Globus pallidus (tissue), 1 donor: ENCODE measurements at regions not wholly inside any gene's neighbourhood (a gene's known extent, or its start where the extent isn't known, plus 50 kb on each side); places are given as distances from the start of the nearest gene placed in this dataset.

Experiments
- DNase-seq: peaks from one replicate; pipeline ENCODE4 v3.0.0-alpha.2; 2015; ENCODE audit warnings: low spot score

DNA sequence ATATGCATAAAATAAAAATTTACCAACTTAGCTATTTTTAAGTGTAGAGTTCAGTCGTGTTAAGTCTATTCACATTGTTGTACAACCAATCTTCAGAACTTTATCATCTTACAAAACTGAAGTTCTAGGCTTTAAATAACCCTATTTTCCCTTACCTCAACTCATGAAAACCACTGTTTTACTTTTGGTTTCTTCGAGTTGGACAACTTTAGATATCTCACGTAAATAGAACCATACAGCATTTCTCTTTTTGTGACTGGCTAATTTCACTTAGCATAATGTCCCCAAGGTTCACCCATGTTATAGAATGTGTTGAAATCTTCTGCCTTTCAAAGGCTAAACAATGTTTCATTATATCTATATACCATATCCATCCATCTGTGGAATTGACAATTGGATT lies 819.0 kb upstream of the ADGRL4 start:
- DNase-seq: no peak

DNA sequence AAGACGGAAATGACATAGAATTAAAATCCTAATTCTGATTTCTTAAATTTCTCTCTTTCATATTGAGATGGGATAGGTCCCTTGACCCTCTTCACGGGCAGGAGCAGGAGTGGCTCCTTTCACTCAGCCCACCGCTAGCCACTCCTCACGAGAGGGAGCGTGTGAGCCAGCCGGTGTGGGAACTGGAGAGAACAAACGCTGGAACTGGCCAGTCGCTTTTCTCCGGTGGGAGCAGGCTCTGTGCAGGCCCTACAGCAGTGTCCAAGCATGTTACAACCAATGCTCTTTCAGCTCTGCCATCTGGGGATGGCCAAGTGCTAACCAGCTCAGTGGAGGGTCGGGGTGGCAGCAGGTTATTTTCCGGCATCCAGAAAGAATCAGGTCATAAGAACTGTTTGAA lies 815.5 kb upstream of the ADGRL4 start:
- no peak for DNase-seq

DNA sequence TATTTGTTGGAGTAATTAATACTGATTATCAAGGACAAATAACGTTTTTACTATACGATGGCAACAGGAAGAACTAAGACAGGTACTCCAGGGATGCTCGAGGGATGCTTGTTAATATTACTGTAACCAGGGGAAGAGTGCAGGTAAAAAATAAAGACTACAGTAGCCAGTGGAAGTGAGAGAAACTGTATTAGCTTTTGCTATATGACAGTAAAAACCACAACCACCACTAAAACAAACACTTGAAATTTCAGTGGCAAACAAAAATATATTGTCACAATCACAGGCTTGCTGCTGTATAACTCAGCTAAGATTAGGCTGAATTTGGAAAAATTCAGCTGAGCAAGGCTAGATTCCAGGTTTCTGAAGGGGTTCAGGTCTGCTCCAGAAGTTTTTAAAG lies 812.6 kb upstream of the ADGRL4 start:
- no peak for DNase-seq

DNA sequence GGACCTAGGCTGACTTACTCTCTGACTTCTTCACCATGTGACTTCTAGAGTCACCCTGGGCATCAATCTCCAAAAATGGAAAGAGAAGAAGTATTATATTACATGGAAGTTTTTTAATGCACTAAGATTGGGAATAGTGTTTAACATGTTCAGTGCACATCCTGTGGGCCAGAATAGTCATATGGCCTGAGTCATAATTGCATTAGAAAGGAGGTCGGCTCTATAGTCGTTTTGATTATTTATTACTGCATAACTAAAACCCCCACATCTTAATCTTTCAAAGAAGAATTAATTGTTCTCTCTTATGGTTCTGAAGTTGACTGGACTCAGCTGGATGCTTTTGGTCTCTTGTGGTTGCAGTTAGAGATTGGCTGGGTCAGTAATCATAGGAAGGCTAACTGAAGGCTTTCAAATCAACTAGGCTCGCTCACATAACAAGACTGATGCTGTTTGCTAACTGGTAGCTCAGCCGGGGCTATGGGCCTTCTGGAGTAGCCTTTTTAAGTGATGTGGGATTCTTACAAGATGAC lies 810.6 kb upstream of the ADGRL4 start:
- no peak for DNase-seq

DNA sequence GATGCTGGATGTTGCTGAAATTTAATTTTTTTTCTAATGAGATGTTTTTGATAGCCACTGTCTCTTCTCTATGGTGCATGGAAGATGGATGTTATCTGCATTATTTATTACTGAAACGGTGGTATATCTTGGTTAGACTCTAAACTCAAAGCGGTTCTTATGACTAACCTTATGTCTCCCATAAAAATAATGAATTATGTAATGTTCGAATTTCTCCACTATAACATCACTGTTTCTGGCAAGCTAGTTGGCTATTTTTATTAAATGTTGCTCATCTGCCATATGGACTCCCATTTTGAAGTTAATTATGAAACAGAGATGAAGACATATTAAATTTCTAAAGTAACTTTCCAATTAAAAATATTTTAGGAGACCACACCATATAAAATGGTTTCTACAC lies 808.6 kb upstream of the ADGRL4 start:
- DNase-seq: no peak

DNA sequence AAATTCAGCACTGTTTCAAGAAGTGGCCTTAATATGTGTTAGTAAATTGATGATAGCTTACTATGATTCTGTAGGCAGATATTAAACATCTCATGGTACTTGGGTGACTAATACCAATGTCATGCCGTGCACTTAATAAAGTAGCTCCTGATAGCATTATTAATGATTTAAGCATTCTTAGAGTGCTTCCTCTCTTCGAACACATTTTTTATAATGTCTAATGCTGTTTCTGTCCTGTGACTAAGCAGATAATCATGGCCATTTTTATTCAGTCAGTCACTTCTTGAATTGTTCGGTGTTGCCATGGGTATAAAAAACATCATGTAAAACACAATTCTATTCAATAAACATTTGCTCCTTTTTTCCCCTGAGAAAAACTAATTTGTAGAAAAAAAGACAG lies 804.6 kb upstream of the ADGRL4 start:
- DNase-seq: no peak

DNA sequence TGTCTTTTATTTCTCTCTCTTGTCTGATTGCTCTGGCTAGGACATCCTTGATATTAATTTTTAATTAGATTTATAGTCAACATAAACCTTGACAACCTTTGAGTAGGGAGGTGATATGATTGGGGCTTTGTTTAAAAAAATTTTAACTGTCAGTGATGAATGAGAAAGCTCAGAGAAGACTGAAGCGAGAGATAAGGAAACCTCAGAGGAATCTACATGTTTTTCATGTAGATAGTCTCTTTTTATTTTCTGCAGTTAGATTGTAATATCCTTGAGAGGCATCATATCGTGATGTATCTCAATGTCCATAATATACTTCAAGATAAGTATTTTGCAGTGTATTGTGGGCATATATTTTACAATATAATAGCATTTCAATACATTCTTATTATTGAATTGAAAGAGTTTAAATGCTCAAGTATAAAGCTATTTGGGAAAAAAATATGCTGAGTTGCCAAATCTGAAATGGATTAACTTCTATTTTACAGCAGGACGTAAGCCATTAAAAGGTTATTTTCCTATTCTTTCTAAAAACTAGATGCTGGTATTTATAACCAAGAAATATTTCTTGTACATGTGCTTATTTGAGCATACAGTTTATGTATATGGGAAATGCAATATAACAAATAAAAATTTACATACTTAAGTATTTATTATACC lies 802.4 kb upstream of the ADGRL4 start:
- DNase-seq: no peak

DNA sequence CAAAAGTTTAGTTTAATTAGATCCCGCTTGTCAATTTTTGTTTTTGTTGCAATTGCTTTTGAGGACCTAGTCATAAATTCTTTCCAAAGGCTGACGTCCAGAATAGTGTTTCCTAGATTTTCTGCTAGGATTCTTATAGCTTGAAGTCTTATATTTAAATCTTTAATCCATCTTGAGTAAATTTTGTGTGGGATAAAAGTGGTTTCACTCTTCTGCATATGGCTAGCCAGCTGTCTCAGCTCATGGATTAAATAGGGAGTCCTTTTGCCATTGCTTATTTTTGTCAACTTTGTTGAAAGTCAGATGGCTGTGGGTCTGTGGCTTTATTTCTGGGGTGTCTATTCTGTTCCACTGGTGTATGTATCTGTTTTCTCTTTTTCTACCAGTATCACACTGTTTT lies 801.3 kb upstream of the ADGRL4 start:
- no peak for DNase-seq

DNA sequence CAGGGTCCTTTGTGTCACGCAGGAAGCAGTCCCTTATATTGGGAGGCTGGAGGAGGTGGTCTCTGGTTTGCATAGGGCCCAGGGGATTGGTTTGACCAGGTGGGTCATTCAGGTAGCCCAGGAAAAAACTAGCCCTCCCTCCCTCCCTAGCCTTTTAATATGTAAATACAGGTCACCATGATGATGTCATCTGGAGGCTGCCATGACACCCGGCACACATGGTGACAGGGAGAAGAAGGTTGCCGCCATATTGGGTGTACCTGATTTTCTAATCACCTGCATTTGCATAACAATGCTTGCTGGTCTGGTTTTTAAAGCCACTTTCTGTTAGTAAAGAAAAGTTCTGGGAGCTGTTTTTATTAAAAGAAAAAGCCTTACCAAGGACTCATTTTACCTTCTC lies 791.0 kb upstream of the ADGRL4 start:
- DNase-seq: no peak

DNA sequence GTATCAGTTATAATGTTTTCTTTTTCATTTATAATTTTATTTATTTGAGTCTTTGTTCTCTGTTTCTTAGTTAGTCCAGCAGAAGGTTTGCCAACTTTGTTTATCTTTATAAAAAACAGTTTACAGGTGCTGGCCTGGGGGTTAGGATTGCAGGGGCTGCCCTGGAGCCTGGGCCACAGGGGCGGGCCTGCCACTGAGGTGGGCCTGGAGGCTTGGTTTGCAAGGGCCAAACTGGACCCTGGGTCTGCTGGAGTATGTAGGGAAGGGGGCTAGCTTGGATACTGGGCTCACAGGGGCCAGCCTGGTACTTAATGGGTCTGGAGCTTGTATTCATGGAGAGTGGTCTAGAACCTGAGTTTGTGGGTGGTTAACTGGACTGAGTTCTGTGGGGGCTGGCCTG lies 789.9 kb upstream of the ADGRL4 start:
- no peak for DNase-seq

DNA sequence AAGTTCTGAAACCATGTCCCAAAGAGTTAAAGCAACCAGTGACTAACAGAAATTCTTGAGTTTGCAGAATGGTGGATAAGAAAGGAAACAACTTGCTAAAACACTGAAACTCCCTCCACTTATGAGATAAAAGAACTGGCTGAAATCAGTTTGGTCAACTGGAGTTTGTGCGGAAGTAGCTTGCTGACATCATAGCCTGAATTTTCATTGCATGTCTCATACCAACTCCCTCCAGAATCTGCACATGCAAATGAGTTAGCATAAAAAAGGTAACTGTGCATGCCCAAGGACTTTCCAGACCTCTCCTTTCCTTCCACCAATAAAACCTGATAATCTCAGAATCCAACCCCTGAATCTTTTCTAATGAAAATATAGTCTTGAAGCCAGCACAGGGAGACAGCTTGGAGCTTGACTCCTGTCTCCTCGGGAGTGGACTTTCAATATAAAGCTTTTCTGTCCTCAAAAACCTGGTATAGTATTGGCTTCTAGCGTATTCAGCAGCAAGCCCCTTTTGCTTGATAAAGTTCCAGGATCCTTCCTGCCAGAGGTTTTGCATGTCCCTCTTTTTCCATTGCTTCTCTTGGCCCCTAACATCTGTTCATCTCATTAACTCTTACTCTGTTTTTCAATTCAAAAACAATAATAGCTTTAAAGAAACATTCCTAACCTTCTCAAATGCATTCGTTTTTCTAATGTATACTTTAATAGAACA lies 785.8 kb upstream of the ADGRL4 start:
- no peak for DNase-seq

DNA sequence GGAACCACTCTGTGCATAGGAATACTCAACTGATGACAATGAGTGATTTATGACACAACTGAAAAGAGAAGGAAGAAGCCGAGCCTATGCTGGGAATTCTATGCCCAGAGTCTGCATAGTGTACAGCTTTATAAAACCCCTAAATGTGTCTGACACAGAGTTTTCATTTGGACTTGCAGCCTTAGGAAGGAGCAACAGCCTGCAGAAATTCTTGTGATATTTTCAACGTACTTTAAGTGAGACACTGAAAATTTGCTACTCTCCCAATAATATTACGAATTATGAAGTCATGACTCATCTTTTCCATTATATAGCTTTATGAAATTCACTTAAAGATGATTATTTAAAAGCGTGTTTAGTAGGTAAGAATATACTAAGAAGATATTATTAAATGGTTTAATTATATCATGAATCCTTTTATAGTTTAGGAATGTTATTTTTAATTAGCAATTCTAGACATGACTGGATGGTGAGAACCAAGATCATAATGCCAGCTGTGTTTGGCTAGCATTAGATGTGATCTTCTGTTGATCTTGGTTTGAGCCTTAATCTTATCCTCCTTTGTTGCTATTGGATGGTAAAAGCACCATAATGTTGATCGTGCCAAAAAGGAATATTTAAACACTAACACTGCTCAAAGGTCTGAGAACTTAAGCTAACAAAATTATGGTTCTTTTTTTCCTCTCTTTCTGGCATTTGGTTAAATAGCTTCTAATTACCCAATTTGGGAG lies 785.1 kb upstream of the ADGRL4 start:
- DNase-seq: no peak

DNA sequence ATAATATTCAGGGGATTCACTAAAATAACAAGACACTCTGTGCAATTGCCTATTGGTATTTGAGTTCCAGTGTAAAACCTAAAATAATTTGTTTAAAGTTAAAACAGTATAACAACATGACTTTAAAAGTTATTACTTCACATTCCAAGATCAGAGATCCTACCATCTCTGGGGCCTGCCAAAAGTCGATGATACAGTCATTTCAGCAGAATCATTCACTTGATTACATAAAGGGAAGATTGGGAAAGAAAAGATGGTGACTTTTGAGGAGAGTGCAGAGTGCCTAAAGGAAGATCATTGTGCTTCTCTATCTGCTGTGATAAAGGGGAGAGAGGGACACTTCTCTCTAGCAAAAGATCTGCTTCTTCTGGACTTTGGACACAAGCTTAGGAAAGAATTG lies 784.4 kb upstream of the ADGRL4 start:
- DNase-seq: no peak

DNA sequence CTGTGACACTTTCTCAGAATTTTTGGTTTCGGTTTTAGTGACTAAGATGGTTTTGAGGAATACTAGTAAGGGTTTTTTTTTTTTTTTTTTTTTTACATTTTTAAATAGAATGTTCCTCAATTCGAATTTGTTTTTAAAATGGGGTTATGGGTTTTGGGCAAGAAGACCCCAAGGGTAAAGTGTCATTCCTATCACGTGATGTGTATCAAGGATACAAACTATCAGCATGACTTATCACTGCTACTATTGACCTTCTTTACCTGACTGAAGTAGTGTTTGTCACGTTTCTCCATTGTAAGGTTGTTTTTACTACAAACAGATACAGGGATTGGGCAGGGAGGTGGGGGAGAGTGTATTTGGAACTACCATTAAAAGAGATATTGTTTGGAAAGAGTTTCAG lies 781.1 kb upstream of the ADGRL4 start:
- DNase-seq: no peak

DNA sequence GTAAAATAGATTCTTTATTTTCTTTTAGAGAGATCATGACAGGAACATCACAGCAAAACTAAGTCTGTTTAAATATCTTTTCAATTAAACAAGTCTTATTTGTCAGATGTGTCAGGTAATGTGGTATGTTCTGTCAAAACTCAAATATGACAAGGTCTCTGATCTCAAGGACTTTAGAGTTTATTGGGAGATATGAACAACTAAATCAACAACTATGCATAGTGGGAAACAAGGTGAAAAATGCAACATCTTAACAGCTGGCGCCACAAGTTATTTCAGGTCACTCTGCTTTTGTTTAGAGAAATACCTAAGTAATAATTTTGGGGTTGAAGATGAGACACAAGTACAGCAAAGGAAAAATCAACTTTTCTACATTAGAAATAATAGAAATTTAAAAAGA lies 779.4 kb upstream of the ADGRL4 start:
- no peak for DNase-seq

DNA sequence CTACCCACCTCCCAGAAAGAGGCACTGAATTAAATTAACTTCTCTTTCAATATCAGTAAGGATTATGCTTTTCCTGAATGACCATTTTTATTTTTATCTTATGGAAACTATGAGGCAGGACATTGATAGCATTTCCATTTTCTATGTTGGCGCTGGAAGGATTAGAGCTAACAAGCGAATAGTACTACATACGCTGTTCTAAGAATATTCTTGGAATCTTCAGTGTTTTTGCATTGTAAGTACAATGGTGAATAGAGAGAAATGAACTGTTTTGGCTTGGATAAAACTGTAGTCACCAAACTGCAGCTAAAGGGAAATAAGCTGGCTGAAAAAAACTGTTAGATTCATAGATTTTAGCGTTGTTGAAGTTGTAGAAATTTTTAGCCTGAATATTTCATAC lies 779.0 kb upstream of the ADGRL4 start:
- DNase-seq: no peak

DNA sequence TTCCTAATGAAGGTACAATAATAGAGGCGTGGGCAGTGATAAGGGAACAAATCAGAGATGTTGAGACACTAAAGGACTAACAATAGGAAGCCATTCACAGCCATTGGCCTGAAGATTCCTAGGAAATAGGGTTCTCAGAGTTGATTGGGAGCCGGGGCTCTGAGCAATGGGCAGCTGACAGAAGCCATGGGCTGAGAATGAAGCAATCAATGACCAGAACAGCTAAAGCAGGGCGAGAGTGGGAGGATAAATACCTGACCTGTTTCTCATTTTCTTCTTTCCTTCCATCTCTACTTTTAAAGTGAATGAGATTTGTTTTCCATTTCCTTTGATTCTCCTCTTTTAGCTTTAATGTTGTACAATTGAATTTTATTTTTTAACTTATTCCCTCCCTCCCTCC lies 774.7 kb upstream of the ADGRL4 start:
- DNase-seq: no peak

DNA sequence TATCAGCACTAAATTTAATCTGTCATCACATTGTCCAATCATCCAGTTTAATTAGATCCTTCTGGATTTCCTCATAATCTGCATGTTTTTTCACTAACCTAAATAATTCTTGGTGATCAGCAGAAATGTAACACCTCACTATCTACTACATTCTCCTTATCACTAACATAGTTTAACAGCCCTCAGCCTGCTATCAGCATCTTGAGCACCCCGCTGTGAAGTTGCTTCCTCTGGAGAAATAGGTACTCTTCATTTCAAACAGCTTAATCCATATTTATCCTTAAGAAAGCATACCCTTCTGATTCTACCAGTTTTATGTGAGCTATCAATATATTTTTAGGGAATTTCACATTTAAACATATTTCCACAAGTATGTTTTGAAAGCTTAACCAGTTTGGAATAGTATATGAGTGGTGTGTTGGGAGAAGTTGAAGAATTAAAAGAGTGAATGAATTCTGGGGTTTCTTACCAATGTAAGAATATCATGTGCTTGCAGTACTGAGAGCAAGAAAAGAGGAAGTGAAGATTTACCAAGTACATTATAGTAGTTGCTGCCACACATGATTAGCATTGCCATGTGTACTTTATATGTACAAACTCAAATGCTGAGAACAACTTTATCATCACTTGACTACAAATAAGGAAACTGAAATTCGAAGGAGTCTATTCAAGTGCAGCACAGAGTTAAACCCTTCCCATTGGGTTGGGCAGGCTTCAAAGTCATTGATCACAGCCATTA lies 771.1 kb upstream of the ADGRL4 start:
- DNase-seq: no peak

DNA sequence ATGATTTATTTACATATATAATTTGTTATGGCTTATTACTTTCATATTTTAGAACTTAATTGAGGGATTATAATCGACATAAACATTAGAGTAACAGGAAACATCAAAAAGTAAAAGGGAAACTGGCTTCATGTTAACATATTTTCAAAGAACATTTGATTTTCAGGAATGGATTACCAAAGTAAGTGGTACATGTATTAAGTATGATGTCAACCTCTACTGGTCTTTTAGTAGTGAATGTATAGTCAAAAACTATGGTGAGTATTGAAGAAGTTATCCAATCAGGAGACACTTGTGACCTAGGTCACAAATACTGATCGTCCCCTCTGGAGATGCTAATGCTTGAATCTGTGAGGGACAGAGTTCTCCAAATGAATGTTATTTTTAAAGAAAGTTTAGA lies 768.9 kb upstream of the ADGRL4 start:
- DNase-seq: no peak

DNA sequence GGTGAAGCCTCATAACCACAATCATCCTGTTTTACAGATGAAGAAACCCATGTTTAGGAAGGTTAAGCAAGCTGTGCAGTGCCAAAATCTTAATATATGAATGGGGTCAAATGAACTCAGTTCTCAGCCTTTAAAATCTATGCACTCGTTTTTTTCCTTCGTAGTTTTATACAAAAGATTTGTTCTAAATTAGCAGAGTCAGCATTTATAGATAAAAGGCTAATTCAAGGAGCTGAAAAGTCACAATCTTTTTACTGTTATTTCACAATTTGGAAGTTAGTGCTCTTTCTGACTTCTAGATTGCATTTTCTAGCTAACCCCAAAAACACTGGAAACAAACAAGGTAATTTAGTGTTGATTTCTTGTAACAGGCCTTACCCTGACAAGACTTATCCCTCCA lies 766.9 kb upstream of the ADGRL4 start:
- DNase-seq: no peak

DNA sequence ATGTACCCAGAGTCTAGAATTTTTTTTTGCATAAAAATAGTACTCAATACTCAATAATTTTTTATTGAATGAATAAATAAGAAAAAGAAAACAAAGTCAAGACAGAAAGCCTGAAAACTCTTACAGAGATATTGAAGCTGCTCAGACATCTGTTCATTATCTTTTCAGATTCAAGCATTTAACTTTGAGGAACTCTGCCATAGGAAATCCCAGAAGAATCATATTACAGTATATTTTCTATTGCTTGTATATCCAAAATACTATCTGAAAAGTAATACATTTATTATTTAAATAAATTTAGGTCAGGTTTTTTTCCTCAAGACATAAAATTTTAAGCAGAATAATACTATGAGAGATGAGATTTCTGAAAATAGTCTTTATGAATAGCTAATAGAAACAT lies 755.9 kb upstream of the ADGRL4 start:
- no peak for DNase-seq

DNA sequence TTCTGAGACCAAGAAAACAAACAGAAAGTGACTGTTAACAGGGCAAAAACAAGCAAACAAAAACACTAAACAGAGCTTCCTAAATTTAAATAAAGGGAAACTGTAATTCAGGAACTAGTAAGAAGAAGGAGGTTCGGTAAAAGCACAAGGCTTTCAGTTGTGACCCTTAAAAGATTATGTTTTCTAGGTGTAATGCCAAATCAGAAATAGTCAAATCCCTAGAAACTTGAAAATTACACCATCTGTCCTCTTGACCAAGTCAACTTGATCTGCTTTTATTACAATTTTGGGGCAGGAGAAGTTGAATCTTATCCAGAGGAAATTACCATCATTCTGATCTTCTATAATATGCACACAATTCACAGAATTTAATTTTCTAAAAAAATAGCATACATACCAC lies 754.0 kb upstream of the ADGRL4 start:
- no peak for DNase-seq

DNA sequence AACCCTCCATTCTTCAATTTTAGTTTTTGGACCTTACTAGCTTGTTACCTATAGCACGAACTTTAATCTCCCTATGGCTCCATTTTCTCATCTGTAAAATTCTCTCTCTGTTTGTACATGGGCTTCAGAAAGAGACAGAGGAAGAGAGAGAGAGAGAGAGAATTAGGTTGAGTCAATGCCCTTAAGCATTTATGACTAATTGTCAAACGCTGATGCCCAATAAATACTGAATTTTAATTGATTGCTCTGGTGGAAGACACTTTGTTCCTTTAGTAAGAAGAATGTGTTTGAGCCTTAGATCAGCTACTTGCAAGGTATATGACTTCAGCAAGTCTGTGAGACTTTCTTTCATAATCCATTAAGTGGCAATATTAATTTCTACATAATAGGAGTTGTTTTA lies 743.1 kb upstream of the ADGRL4 start:
- no peak for DNase-seq
